Fibroblast of skin of right biceps (primary cell): ENCODE measurements at regions not wholly inside any gene's neighbourhood (a gene's known extent, or its start where the extent isn't known, plus 50 kb on each side); places are given as distances from the start of the nearest gene placed in this dataset.

Experiments
- DNase-seq: peaks from one replicate; pipeline ENCODE4 v3.0.0-alpha.2; 2013

DNA sequence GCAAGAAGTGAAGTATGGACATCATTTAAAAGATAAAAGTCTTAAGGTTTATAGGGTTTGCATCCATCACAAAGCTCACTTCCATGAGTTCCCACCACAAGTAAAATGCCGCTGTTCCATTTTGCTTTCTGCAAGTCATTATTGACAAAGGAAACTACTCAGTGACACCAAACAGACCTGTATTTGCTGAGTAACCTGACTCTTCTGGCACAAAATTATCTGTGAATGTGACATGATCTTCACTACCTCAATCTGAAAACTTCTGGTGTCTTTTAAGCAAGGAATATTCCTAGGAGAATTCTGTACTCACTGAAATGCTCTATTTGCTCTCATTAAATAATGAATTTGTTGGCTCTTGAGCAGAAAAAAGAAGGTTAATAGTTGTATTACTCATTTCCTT, 1077.4 kb upstream of the ADGRL4 start:
- no peak for DNase-seq

GRCh38 chr1:80076469-80076868, 1069.9 kb upstream of the ADGRL4 start:
- DNase-seq = no peak

DNA sequence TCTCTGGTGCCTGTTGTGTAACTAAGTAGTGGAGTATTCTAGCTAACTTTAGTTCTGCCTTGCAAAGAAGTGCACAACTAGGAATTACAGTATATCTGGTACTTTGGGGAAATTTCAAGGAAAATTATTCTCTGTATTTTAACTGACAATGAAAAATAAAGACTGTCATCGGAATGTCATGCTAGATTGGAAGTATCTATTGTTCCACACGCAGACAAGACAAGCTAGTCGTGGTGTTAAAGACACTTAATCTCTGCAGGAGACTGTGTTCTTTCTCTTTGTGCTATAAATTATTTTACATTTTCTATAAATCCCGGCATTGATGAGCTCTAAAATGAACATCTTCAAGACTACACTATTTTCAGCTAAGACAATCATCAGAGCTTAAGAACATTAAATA, 1068.8 kb upstream of the ADGRL4 start:
- DNase-seq = no peak

- no peak for DNase-seq
Measured at GRCh38 chr1:80072563-80072962, 1066.0 kb upstream of the ADGRL4 start.

DNA sequence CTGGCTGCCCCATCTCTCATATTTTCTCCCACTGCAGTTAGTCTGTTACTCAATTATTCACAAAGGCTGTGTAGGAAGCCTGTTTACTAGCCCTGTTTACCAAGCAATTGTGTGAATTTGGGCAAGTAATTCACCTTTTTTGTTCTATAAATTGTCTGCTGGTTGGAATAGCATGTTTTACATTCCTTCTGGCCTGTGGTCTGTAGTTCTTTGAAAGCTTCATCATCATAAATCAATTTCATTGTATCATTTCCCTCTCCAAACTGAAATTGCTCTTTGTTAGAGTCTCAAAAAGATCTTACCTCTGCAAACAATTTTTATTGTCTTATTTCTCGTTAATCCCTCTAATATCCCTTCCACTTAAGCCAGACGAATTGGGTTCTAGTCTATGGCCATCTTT, 1059.5 kb upstream of the ADGRL4 start:
- peak; percentile 13 for DNase-seq

DNA sequence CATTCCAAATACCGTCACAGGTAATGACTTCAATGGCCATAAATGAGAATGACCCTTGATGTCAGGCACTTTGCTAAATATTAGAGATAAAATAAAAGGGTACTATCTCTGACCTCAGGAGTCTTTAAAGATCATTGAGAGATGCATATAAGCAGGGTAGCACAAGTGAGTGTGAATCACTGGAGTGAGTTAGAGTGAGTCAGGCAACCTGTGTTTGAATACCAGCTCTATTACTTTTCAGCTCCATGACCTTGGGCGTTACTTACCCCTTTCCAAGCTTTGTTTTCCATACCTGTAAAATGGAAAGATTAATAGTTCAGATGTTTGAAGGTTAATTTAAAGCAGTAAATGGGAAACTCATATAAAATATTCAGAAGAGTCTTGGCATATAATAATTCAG, 1058.0 kb upstream of the ADGRL4 start:
- DNase-seq = peak; percentile 18

DNA sequence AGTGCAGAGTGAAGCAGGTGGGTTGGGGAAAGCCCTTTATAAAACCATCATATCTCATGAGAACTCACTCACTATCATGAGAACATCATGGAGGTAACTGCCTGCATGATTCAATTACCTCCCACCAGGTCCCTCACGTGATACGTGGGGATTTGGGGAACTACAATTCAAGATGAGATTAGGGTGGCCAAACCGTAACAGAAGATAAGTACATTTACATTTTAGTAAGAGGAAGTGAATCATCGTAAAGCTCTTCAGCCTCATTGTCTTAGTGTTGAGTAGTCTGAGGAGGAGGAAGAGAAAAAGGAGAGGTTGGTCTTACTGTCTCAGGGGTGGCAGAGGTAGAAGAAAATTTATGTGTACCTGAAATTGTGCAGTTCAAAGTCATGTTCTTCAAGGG, 1053.4 kb upstream of the ADGRL4 start:
- DNase-seq = no peak

DNA sequence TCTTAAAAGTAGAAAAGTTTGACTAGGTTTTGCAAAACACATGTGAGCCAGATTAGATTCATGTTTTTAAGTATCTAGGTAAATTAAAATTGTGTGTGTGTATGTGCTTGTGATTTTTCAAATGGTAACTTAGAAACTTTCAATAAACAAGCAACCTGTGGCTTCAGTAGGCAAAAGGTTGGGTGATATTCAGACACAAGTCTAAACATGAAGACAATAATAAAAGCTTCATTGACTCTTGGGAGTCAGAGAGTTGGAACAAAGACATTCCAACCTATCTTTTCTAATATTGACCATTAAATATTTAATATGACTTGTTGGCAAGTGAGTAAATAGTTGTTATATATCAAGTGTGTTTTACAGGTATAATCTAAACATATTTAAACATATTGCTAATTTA, 1049.6 kb upstream of the ADGRL4 start:
- no peak for DNase-seq

DNA sequence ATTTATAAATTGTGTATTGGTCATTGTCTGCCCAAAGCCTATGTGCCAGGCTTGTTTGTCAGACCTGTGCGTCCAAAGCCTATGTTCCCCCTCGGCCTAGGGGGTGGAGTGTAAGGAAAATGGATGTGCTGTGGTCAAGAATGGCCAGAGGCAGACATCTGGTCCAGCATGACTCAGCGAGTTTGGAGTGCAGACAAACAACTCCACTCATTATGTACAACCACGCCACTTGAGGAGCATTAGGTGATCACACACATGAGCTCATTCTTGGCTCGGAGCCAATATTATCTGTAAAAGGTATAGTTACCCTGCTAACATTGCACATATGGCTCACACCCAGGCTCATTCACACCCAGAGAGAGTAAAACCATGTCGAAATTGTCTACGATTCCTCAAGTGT, 1047.6 kb upstream of the ADGRL4 start:
- DNase-seq = peak; percentile 59

- no peak for DNase-seq
Measured at GRCh38 chr1:80053613-80054012, 1047.1 kb upstream of the ADGRL4 start.

GRCh38 chr1:80050523-80050922, 1044.0 kb upstream of the ADGRL4 start:
- DNase-seq = no peak

DNA sequence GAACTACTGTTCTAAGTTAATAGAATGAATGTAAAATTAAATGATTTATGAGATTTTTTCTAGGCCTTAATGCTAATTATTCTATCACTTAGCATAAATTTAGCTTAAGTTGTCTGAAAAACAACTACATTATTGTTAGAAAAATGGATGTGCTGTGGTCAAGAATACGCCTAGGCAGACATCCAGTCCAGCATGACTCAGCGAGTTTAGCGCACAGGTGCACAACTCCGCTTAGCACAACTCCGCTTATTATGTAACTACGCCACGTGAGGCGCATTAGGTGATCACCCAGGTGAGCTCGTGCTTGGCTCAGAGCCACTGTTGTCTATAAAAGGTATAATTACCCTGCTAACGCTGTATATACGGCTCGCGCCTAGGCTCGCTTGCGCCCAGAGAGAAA, 1043.6 kb upstream of the ADGRL4 start:
- DNase-seq = no peak

- DNase-seq = peak; percentile 60
Measured at GRCh38 chr1:80048716-80049115, 1042.2 kb upstream of the ADGRL4 start.

DNA sequence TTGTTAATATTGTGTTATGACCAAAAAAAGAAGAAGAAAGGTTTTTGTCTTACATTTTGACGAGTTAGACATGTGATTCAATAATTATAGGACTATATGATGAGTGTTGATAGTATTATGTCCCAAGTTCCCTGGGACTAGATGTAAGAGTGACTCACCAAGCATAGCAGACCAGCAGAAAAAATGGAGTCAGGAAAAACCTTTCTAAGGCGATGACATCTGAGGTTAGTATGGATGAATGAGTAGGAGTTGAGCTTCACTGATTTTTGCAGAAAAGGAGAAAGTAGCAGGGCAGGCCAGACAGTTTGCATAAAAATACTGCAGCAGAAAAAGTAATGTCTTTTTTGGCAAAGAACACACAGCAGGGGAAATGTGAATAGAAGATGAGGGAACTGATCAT, 1041.3 kb upstream of the ADGRL4 start:
- peak; percentile 95 for DNase-seq

- DNase-seq = no peak
Measured at GRCh38 chr1:80044662-80045061, 1038.1 kb upstream of the ADGRL4 start.

DNA sequence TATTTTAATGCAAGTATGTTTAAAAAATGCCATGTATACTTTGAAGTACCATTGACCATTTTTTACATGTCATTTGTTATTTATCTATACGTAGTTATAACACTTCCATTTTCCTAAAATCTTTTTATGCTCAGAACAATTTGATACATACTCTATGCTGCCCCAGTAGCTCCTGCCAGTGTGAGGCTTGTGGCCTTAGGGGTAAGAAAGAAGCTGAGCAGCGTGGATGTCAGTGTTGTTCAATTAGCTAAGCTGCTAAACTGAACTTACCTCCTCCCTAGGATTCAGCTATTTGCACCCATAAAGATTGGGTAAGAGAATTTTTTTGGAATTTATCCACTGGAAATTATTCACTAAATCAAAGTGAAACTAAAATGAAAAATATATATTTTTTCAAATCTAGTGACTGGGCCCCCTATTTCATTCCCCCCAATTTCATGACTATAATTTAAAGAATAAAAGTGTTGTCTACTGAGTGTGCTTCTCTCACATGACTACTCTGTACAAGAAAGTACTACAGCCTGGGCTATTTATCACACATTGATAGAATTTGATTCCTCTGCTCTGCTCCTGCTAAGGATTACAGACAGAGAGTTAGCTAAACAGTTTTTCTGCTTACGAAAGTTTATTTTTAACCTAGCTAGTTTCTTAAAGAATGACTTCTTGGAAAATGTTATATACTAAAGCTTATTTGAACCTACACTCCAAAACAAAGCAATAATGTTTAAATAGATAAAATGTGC, 1030.3 kb upstream of the ADGRL4 start:
- no peak for DNase-seq

GRCh38 chr1:80023358-80023757, 1016.8 kb upstream of the ADGRL4 start:
- DNase-seq = peak; percentile 14

- no peak for DNase-seq
Measured at GRCh38 chr1:80021891-80022290, 1015.4 kb upstream of the ADGRL4 start.

GRCh38 chr1:80018348-80018747, 1011.8 kb upstream of the ADGRL4 start:
- DNase-seq = no peak

GRCh38 chr1:80008934-80009333, 1002.4 kb upstream of the ADGRL4 start:
- DNase-seq = no peak

DNA sequence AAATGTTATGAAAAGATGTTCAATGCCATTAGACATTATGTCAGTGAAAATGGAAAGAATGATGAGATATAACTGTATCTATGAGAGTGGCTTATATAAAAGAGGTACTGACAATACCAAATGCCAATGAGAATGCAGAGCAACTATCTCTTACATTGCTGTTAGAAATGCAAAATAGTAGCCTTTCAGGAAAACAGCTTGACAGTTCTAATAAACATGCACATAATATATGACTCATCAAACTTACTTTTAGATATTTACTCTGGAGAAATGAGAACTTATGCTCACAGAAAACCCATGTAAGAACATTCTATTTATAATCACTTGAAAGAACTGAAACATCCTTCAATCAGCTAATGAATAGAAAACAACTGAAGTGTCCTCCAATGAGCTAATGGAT, 996.7 kb upstream of the ADGRL4 start:
- no peak for DNase-seq

DNA sequence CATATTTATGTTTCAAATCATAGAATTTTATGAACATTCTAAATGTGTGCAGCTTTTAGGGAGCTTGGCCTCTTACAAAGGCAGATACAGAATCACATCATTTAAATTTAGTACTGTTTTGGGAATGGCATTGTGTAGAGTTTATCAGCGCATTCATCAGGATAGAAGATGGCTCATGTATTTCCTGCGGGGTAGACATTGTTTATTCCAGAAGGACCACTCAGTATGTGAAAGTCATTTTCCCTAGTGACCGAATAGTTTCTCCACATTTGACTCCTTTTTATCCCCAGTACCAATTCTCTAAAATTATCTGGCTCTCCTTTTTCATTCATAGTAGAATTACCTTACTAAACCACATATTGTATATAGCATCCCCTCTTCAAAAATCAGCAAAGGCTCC, 981.9 kb upstream of the ADGRL4 start:
- no peak for DNase-seq

- peak; percentile 84 for DNase-seq
Measured at GRCh38 chr1:79982211-79982610, 975.7 kb upstream of the ADGRL4 start.

GRCh38 chr1:79981481-79981880, 975.0 kb upstream of the ADGRL4 start:
- DNase-seq = no peak

DNA sequence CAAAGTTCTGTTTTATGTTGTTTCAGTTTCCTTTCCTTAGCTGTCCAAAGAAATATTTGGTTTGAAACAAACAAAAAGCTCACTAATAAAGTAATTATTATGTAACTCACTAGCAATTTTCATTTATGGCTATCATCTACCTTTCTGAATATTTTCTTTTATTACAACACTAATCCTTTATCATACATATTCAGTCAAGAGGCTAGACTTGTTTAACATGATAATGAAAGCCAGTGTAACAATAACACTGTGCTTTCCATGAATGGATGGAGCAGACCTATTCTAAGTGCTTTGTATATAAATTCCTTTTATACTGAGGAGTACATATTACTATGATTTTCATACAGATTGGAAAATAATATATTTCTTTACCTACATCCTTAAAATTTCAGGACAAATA, 972.8 kb upstream of the ADGRL4 start:
- no peak for DNase-seq
